HG03342 (cell line): ENCODE measurements at regions not wholly inside any gene's neighbourhood (a gene's known extent, or its start where the extent isn't known, plus 50 kb on each side); places are given as distances from the start of the nearest gene placed in this dataset.

Experiments used
- ATAC-seq: cut with Tn5 transposase; IDR thresholded peaks from one replicate; pipeline ENCODE4 v1.9.1; 2021; ENCODE audit warnings: mild to moderate bottlenecking, moderate library complexity; ENCODE audit not compliant: unreplicated experiment

DNA sequence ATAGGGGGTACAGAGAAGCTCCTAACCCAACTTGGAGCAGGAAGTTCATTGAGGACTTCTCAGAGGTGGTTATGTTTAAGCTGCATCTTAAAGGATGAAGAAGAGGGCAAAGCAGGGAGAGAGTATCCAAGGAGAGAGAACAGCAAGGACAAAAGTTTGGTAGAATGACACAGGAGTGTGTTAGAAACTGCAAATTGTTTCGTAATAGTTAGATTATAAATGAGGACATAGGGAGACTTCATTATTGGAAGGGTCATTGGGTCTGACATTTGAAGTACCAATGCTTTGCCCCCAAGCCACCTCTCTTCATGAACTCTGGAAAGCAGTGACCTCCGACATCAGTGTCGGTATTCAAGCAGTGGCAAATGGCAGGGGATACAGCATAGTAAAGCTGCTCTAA is 209.6 kb upstream of the JUN start:
- ATAC-seq: no peak

GRCh38 chr1:58994664-58995063 is 210.8 kb upstream of the JUN start:
- no peak for ATAC-seq

DNA sequence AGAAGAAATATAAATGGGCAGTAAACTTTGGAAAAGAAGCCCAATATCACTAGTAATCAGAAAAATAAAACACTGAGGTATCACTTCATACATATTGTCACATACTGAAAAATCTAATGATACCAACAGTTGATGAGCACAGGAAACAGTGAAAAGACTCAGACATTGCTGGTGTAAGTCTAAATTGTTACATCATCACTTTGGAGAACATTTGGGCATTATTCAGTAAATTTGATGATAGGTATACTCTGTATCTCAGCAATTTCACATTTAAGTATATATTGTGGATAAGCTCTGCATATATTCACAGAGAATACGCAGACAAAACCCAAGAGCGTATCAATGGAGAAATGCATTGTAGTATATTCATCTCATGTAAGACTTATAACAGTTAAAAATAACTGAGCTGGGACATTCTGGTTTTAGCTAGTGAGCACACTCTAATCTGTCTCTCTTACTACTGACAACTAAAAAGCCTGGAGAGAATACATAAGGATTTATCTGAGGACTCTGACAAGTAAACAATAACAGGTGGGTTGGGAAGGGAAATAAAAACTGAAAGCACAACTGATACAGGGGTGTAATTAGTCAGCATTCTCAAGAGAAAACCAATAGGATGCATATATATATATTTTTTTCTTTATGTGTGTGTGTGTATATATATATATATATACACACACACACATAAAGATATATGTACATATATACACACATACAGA is 212.7 kb upstream of the JUN start:
- peak; percentile 79 for ATAC-seq

DNA sequence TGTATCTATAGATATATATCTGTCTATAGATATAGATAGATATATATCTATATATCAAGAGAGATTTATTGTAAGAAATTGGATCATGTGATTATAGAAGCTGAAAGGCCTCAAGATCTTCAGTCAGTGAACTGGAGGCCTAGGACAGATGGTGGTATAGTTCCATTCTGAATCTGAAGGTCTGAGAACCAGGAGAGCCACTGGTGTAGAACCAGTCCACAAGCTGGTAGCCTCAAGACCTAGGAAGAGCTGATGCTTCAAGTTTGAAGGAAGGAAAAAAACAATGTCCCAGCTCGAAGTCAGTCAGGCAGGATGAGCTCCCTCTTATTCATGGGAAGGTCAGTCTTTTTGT is 213.2 kb upstream of the JUN start:
- peak; percentile 80 for ATAC-seq

- no peak for ATAC-seq
Observed at GRCh38 chr1:58997637-58998036, 213.8 kb upstream of the JUN start.

GRCh38 chr1:58999676-59000075 is 215.8 kb upstream of the JUN start:
- no peak for ATAC-seq

GRCh38 chr1:59004755-59005154 is 220.9 kb upstream of the JUN start:
- no peak for ATAC-seq

DNA sequence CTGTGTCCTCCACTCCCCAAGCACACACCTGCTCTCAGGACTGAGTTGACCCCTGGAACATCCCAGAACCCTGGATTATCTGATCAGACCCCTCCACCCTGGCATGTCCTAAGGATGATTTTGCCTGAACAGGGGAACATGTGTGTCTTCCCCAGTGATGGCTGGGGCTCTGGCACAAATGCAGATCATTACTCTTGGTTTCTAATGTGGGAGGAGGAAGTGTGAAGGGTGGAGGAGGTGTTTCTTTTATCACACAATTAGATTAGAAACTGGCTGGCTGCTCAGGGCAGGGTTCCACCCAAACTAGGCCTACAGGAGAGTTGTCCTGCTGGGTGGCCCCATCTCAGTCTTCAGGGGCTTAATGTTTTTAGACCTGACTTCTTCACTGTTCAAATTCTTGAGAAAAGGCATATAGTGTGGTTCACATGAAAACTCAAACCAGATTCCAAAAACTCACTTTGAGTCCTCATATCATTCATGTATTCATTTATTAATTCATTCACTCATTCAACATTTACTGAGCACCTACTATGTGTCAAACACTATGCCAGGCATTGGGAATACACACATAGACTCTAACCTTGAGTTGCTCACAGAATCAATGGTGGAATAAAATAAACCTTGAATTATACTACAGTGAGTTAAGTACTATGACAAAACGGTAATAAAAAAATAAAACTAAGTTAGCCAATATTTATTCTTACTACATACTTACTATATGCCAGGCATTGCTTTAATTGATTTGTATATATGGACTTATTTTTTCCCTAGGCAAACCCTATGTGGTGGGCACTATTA is 221.8 kb upstream of the JUN start:
- peak; percentile 46 for ATAC-seq

- ATAC-seq: no peak
Observed at GRCh38 chr1:59006289-59006658, 222.4 kb upstream of the JUN start.

GRCh38 chr1:59006932-59007331 is 223.1 kb upstream of the JUN start:
- no peak for ATAC-seq

GRCh38 chr1:59007429-59007819 is 223.6 kb upstream of the JUN start:
- ATAC-seq: peak; percentile 7

- peak; percentile 63 for ATAC-seq
Observed at GRCh38 chr1:59007820-59008598, 224.2 kb upstream of the JUN start.

- ATAC-seq: no peak
Observed at GRCh38 chr1:59008599-59009347, 224.9 kb upstream of the JUN start.

GRCh38 chr1:59011663-59012062 is 227.8 kb upstream of the JUN start:
- ATAC-seq: no peak

- no peak for ATAC-seq
Observed at GRCh38 chr1:59012378-59012777, 228.5 kb upstream of the JUN start.

DNA sequence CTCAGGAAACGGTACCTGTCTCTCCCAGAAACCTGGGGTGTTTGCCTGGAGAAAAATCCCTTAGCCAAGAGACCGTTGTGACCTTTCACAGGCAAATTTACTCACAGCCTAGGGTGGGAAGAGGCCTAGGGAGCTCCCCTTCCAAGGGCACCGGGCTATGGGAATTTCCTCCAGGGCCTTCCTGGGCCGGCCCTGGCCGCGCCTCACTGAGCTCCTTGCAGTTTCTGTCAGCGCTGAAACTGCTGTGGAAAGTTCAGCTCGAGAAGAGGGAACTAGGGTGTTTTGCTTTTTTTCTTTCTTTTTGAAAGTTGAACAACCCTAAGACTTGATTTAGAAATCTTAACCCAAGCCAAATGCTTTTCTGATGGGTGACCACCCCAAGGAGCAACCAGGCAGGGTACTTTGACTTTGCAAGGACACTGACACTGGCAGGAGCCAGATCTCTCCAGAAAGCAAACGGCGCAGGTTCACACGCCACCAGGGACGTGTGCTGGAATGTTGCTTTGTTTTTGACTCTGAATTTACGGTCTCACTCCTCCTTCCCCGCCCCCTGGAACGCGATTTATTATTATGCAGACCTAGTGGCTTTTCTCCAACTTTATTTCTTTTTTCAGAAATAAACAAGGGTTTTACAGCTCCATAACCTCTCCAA is 229.6 kb upstream of the JUN start:
- ATAC-seq: peak; percentile 57

DNA sequence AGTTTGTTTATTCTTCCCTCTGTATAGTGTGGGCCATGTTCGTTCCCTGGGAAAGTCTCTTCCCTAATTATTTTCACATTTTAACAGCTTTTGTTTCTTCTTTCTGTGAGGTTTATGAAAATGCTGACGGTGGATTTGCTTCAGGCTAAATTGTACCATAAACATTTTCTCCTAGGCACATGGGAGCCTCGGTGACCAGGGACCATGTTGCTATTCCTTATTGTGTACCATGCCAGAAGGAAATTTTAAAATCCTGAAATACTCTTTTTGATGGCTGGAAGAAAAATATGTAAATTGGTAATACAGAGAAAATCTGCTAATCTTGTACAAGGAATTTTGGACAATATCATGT is 230.1 kb upstream of the JUN start:
- ATAC-seq: no peak

- ATAC-seq: no peak
Observed at GRCh38 chr1:59014827-59015226, 231.0 kb upstream of the JUN start.

DNA sequence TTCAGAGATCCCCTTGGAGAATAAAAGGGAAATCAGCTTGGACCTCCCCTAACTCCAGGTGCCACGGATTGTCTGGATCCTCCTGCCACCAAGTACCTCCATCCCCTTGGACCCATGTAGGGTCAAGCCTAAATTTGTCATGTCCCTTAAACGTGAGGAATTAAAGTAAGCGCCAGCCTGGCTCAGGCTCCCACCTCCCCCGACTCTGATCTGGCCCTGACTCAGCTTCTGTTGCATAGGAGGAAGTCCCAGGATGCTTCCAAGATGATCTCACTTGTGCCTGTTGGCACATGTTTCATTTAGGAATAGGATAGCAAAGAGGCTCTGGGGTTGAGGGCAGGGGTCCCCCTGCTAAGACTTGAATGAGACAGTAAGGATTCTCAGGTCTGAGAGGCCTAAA is 231.9 kb upstream of the JUN start:
- no peak for ATAC-seq

- no peak for ATAC-seq
Observed at GRCh38 chr1:59016390-59016789, 232.5 kb upstream of the JUN start.
